GM12872 (cell line): ENCODE measurements at regions not wholly inside any gene's neighbourhood (a gene's known extent, or its start where the extent isn't known, plus 50 kb on each side); places are given as distances from the start of the nearest gene placed in this dataset.

Experiments used
- CTCF ChIP-seq: IDR thresholded peaks from 3 replicates; pipeline ENCODE4 v1.5.1; 2011; ENCODE audit warnings: low read depth, mild to moderate bottlenecking, low read length, moderate library complexity; ENCODE audit not compliant: insufficient read depth

GRCh38 chr9:115717711-115718173, 435.8 kb upstream of the PAPPA start:
- TF ChIP-seq CTCF, result no peak

GRCh38 chr9:115730396-115730795, 423.2 kb upstream of the PAPPA start:
- TF ChIP-seq CTCF, result no peak

GRCh38 chr9:115730845-115731244, 422.7 kb upstream of the PAPPA start:
- no peak for TF ChIP-seq CTCF

GRCh38 chr9:115733318-115734110, 420.1 kb upstream of the PAPPA start:
- no peak for TF ChIP-seq CTCF

GRCh38 chr9:115739096-115739875, 414.3 kb upstream of the PAPPA start:
- TF ChIP-seq CTCF, result no peak

GRCh38 chr9:115740986-115741385, 412.6 kb upstream of the PAPPA start:
- no peak for TF ChIP-seq CTCF
